Endothelial cell of umbilical vein (primary cell): ENCODE measurements at regions not wholly inside any gene's neighbourhood (a gene's known extent, or its start where the extent isn't known, plus 50 kb on each side); places are given as distances from the start of the nearest gene placed in this dataset.

Source experiments
- CTCF ChIP-seq, 2 donors: IDR thresholded peaks; 1 replicate in 1 of 2; 2 replicates in 1 of 2; pipeline ENCODE4 v1.5.1; 2011; ENCODE audit warnings: low read length in 2 of 2, mild to moderate bottlenecking in 2 of 2, moderate library complexity in 2 of 2, control low read depth in 1 of 2, inconsistent platforms in 1 of 2, low read depth in 1 of 2; ENCODE audit not compliant: insufficient read depth in 1 of 2; ENCODE audit errors: extremely low read depth in 1 of 2
- MAX ChIP-seq: IDR thresholded peaks from 2 replicates; pipeline ENCODE4 v1.6.1; 2011; ENCODE audit not compliant: insufficient read depth, insufficient read length

DNA sequence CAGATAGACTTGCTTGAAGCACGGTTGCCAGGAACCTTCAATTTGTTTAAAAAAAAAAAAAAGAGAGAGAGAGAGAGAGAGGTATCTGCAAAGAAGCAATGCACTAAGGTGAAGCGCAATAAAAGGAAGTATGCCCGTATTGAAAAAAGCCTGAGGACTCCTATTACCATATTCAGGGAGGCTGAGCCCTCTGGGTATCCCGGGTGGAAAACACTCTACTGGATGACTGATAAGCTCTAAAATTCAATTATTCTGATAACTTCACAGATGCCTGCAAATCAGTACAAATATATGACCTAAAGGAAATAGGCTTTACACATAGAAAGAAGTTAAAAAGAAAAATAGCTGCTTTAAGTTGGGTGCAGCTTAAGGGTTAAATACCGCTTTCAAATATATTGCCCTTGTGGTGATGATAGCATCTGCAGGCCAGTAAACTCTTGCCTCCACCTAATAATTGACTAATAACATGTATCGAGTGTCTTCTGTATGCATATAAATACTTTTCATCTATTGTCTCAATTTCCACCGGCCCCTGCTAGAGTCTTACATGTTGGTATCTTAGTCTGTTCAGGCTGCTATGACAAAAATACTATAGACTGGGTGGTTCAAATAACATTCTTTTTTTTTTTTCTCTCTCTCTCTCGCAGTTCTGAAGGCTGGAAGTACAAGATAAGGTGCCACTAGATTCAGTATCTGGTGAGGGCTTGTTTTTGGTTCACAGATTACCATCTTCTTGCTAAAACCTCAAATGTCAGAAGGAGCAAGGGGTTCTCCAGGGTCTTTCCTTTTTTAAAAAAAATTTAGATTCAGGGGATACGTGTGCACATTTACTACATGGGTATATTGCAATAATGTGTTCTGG is 187.4 kb upstream of the JARID2 start:
- no peak for TF ChIP-seq MAX
- no peak for TF ChIP-seq CTCF (IDR thresholded peaks at IDR 0.05; ENCODE audit: extremely low read depth in 1 of 2, insufficient read depth in 1 of 2, low read depth in 1 of 2, low read length in 2 of 2)
